HG03378 (cell line): ENCODE measurements at regions not wholly inside any gene's neighbourhood (a gene's known extent, or its start where the extent isn't known, plus 50 kb on each side); places are given as distances from the start of the nearest gene placed in this dataset.
A peak's percentile ranks its signal among the peaks of the same experiment; 100 is the strongest.

ENCODE experiments used
- ATAC-seq: cut with Tn5 transposase; IDR thresholded peaks from one replicate; pipeline ENCODE4 v1.9.1; 2021; ENCODE audit warnings: mild to moderate bottlenecking, moderate library complexity; ENCODE audit not compliant: unreplicated experiment

DNA sequence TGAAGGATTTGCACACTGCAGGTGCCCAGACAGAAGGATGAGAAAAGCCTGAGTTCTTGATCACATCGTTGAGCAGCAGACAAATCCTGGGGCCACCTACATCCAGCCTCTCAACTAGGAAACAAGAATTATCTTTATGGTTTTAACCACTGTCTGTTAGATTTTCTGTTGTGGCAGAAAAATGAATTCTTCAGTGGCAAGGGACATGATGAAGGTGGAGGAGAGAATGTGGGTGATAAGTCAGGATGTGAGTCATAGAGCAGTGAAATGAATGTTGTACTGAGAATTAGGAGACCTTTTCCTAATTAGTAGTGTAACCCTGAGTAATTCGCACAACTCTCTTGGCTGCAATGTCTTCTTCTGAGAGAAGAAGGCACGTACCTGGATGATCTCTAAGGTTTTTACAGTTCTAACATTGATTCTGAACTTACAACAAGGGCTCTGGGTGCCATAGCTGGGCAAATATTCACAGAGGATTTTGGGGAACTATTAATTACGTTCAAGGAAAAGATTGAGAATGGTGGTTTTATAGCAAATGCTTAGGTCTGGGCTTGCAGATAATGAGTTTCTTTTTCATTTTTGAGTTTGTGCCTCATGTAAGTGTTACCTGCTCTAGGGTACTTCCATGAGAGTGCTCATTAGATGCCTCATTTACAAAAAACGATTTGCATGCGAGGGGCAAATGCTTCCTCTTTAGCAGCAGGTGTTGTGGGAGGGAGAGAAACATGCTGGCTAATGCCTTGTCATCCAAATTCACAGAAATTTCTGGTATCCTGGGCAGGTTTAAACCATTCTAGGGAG lies 111.0 kb upstream of the KL start:
- peak; percentile 74 for ATAC-seq

- no peak for ATAC-seq
Observed at GRCh38 chr13:32905864-32906180, 110.4 kb upstream of the KL start.

DNA sequence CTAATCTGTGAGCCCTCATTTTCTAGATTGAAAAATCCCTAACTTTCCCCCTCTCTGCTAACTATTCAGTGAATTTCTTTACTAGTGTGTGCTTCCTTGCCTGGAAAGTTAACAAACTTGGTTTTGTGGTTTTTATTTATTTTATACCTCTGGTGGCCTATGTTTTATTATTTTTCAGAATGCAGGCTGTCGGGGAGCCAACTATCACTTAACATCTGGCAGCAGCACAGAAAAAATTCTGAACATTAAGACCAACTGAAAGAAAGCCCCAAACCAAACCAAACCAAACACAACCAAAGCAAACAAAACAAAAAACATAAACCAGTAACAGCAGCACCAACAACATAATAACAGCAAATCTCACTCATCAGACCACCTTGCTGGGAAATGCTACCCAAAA lies 109.0 kb upstream of the KL start:
- ATAC-seq = no peak

- ATAC-seq = no peak
Observed at GRCh38 chr13:32910530-32910929, 105.7 kb upstream of the KL start.

- ATAC-seq = peak; percentile 73
Observed at GRCh38 chr13:32911506-32911905, 104.7 kb upstream of the KL start.

- ATAC-seq = no peak
Observed at GRCh38 chr13:32914686-32915085, 101.5 kb upstream of the KL start.

GRCh38 chr13:32917504-32917903 lies 98.7 kb upstream of the KL start:
- ATAC-seq = no peak

GRCh38 chr13:32923725-32924124 lies 92.5 kb upstream of the KL start:
- no peak for ATAC-seq

DNA sequence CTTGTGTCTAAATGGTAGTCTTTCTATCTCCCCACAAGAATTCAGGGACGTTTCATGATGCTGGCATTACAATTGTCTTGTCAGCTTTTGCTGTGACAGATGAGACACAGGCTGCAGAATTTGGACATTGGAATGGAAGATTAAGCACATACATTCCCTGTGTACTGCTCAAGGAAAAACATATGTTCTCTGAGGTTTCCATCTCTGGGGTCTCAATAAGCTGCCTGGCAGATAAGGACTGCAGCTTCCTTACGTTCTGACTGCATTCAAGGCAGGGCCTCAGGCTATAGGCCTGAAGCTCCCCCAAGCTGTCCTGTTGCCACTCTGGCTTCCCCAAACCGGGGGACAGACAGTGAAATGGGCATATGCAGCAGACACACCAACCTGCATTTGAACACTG lies 91.3 kb upstream of the KL start:
- no peak for ATAC-seq

GRCh38 chr13:32925506-32925905 lies 90.7 kb upstream of the KL start:
- no peak for ATAC-seq

GRCh38 chr13:32932376-32932775 lies 83.8 kb upstream of the KL start:
- no peak for ATAC-seq

DNA sequence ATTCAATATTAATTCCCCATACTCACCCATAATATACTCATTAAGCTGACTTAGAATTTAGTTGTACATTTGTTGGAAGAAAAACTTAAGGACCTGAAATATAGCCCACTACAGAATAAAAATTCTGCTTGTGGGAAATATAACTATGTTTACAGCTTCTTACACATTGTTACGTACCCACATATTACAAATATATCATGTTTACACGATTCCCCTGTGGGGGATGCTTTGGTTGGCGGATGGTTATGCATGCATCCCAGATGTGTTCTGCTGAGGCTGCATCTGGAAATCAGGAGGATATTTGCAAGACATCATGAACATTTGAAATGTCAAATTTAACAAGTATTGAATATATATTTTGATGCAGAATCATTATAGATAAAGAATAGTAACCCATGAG lies 79.5 kb upstream of the KL start:
- no peak for ATAC-seq

DNA sequence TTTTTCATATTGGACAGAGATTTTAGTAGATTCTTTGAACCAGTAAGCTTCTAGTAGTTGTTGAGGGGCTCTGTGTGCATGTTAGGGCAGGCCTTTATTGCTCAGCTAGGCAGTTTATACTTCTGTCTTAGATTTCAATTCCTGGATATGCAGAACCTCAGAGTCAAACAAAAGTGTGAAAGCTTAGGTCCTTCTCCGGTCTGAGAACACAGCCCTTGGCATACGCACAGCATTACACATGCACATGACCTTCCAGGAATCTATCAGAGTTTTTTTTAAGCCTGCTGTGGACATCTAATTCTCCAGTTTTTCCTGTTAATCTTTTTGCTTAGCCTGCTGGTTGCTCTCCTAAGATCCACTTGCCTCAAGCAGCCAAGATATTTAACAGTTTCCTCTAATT lies 77.9 kb upstream of the KL start:
- ATAC-seq = no peak

DNA sequence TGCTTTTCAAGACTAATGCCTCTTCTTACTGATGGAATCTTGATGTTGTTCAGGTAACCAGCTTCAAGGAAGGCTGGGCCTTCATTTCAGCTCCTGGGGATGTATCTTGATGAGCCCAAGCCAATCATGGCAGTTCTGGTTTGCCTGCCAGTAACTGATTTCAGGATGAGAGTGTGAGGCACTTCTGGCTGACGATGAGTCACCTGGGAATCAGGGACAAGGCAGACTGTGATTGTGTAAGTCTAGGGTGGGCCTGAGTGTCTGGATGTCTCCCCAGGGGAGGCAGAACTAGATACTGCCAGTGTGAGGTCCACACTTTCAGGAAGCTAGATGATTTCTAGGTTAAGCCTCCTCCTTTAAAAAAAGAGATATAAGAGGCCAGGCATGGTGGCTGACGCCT lies 77.3 kb upstream of the KL start:
- ATAC-seq = no peak

GRCh38 chr13:32940601-32941000 lies 75.6 kb upstream of the KL start:
- ATAC-seq = no peak

DNA sequence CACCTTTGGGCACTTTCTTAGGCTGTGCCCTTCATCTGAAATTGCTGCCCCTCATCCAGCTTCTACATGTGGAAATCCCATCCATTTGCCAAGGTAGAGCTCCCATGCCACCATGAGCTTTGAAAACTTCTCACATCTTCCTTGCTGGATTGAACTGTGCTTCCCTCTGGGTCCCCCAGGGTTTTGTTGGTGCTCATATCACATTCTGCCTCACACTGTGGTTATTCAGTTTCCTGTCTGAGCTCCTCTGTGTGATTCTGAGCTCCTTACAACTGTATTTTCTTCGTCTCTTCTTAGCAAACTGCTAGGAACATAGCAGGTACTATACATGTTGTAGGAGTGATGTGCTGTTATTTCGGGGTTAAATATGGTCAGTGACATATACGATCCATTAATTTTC lies 74.9 kb upstream of the KL start:
- no peak for ATAC-seq

DNA sequence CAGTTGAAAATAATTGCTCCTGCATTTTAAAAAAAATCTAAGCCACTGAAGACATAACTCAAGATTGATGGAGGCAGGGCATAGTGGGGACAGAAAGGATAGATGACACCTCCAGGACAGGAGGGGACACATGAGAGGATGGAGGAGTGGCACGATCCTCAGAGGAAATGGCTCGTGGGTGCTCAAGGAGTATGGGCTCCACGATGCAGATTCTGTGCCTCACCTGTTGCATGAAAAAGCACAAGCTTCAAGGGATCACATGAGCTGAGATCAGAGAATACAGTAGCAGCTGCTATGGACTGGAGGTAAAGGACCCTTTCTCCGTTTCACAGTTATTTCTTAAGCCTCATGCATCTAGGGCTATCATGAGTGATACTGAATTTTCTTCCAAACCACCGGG lies 69.7 kb upstream of the KL start:
- no peak for ATAC-seq

DNA sequence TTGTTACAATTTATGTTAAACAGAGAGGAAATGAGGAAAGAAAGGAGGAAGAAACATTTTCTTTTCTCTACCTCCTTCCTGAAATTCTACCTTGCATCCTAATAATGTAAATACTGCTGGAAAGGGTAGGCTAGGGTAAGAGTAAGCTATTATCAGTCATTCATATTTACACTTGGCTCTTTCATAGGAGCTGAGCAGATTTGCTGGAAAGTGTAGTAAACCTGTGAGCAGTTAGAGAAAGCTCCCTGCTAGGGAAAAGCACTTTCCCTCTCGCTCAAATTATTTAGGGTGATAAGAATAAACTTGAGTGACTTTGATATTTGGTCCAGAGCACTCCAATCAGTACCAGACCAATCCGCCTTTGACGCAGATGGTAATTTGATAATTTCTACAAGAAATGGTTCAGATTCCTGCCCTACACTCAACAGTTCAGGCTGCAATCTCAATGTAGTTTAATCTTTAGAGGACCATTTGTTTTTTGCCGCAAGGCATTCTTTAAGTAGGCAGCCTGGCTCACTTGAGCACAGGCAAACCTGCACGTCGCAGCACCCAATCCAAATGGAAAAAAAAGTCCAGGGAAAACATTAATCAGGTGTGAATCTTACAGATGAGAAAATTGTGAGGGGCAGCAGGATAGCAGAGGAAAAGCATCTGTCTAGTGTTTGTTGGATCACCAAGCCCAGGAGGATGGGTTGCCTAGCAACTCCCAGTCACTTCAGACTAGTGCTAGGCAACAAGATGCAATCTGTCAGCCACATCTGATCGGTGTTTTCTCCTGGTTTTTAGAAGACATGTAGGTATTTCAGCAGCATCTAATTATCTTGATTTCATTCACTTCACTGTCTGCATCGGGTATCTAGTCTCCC lies 68.6 kb upstream of the KL start:
- no peak for ATAC-seq

- ATAC-seq = no peak
Observed at GRCh38 chr13:32949820-32950219, 66.4 kb upstream of the KL start.

DNA sequence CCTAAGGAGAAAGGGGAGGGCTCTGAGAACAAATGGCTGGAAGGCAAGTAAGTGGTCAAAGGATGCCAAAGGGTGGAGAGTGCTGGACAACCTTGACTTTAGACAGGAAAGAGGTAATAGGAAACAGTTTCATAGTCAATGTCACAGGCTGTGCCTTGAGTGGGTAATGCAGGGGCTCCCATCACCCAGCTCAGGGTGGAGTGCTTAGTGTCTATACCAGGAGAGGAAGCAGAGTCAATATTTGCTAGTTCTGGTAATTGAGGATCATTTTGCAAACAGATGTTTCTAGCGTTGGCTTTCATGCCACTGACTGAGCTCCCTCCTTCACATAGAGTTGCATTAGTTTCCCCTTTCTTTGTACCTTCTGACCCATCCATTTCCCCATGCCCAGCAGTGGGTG lies 64.6 kb upstream of the KL start:
- no peak for ATAC-seq

- ATAC-seq = no peak
Observed at GRCh38 chr13:32955881-32956594, 60.2 kb upstream of the KL start.

GRCh38 chr13:32956595-32956933 lies 59.7 kb upstream of the KL start:
- ATAC-seq = no peak
